Skeletal muscle cell (primary cell): ENCODE measurements at regions not wholly inside any gene's neighbourhood (a gene's known extent, or its start where the extent isn't known, plus 50 kb on each side); places are given as distances from the start of the nearest gene placed in this dataset.
A peak's percentile ranks its signal among the peaks of the same experiment; 100 is the strongest.

Source experiments
- DNase-seq: peaks from one replicate; pipeline ENCODE4 v3.0.0-alpha.2; 2010; ENCODE audit warnings: low read depth
- H3K4me3 ChIP-seq: 2 replicates; pipeline ENCODE4 v1.5.1; 2011; ENCODE audit warnings: low read depth, mild to moderate bottlenecking, control low read depth, low read length, moderate library complexity

- DNase-seq: no peak
- H3K4me3 ChIP-seq: no peak overlapping the region
Measured at GRCh38 chr10:78730754-78731153, 338.0 kb upstream of the ZMIZ1 start.

- H3K4me3 ChIP-seq: no peak overlapping the region
- no peak for DNase-seq
Measured at GRCh38 chr10:78731675-78732074, 337.1 kb upstream of the ZMIZ1 start.

GRCh38 chr10:78732381-78732780, 336.4 kb upstream of the ZMIZ1 start:
- no peak overlapping the region for H3K4me3 ChIP-seq
- DNase-seq: no peak

GRCh38 chr10:78736926-78737630, 331.7 kb upstream of the ZMIZ1 start:
- H3K4me3 ChIP-seq: no peak overlapping the region
- no peak for DNase-seq

GRCh38 chr10:78737883-78738856, 330.6 kb upstream of the ZMIZ1 start:
- DNase-seq: no peak

GRCh38 chr10:78738861-78739260, 329.9 kb upstream of the ZMIZ1 start:
- no peak for DNase-seq
- H3K4me3 ChIP-seq: no peak overlapping the region

More at GRCh38 chr10:78737883-78738856, 330.6 kb upstream of the ZMIZ1 start:
- no peak overlapping the region for H3K4me3 ChIP-seq

- H3K4me3 ChIP-seq: no peak overlapping the region
- DNase-seq: no peak
Measured at GRCh38 chr10:78739444-78740053, 329.2 kb upstream of the ZMIZ1 start.

GRCh38 chr10:78740976-78741915, 327.5 kb upstream of the ZMIZ1 start:
- H3K4me3 ChIP-seq: no peak overlapping the region
- peak; percentile 59 for DNase-seq

GRCh38 chr10:78742406-78742729, 326.4 kb upstream of the ZMIZ1 start:
- no peak for DNase-seq
- no peak overlapping the region for H3K4me3 ChIP-seq

- DNase-seq: no peak
- H3K4me3 ChIP-seq: no peak overlapping the region
Measured at GRCh38 chr10:78742730-78743615, 325.8 kb upstream of the ZMIZ1 start.

- DNase-seq: no peak
- H3K4me3 ChIP-seq: no peak overlapping the region
Measured at GRCh38 chr10:78744056-78744455, 324.7 kb upstream of the ZMIZ1 start.

GRCh38 chr10:78744491-78745090, 324.2 kb upstream of the ZMIZ1 start:
- DNase-seq: no peak
- H3K4me3 ChIP-seq: no peak overlapping the region

GRCh38 chr10:78745441-78745840, 323.3 kb upstream of the ZMIZ1 start:
- no peak for DNase-seq
- H3K4me3 ChIP-seq: no peak overlapping the region

GRCh38 chr10:78746155-78746763, 322.5 kb upstream of the ZMIZ1 start:
- H3K4me3 ChIP-seq: no peak overlapping the region
- DNase-seq: no peak

- no peak overlapping the region for H3K4me3 ChIP-seq
- no peak for DNase-seq
Measured at GRCh38 chr10:78747401-78748234, 321.1 kb upstream of the ZMIZ1 start.

GRCh38 chr10:78748235-78748533, 320.6 kb upstream of the ZMIZ1 start:
- H3K4me3 ChIP-seq: no peak overlapping the region
- no peak for DNase-seq

- DNase-seq: no peak
- no peak overlapping the region for H3K4me3 ChIP-seq
Measured at GRCh38 chr10:78749200-78749599, 319.6 kb upstream of the ZMIZ1 start.
